Left lung (tissue), 4 donors: ENCODE measurements at regions not wholly inside any gene's neighbourhood (a gene's known extent, or its start where the extent isn't known, plus 50 kb on each side); places are given as distances from the start of the nearest gene placed in this dataset.

Experiments used
- ATAC-seq: fragments of 200-7000 bp; cut with Tn5 transposase; one replicate; pipeline ENCODE4 v1.9.1; 2020; ENCODE audit warnings: moderate library complexity
- DNase-seq, 4 donors: peaks; one replicate each; pipeline ENCODE4 v3.0.0-alpha.2; 2013 to 2020
- H3K27ac ChIP-seq, 2 donors: fragments of 200-600 bp; sonication (generic) in 1 of 2; one replicate each; pipeline versions ENCODE4 v1.5.0 to v1.8.0; 2020 to 2021
- H3K27me3 ChIP-seq, 2 donors: fragments of 200-600 bp; sonication (generic) in 1 of 2; one replicate each; pipeline versions ENCODE4 v1.5.0 to v1.8.0; 2020 to 2021
- H3K36me3 ChIP-seq, 2 donors: fragments of 200-600 bp; sonication (generic) in 1 of 2; one replicate each; pipeline versions ENCODE4 v1.5.0 to v1.8.0; 2020 to 2021
- H3K4me1 ChIP-seq, 2 donors: fragments of 200-600 bp; one replicate each; pipeline ENCODE4 v1.8.0; 2021
- H3K4me3 ChIP-seq, 2 donors: fragments of 200-600 bp; sonication (generic) in 1 of 2; one replicate each; pipeline versions ENCODE4 v1.5.0 to v1.8.0; 2020 to 2021; ENCODE audit warnings: mild to moderate bottlenecking in 1 of 2
- H3K9me3 ChIP-seq, 2 donors: fragments of 200-600 bp; sonication (generic) in 1 of 2; one replicate each; pipeline versions ENCODE4 v1.5.0 to v1.8.0; 2020 to 2021
- intact Hi-C, 2 donors: fragments of 100-400 bp; cut with DNase I; formaldehyde crosslinking; loops; one replicate each; pipeline versions ENCODE4 v1.11.2 to v1.14.2; 2022
- TF ChIP-seq, protein P1 (sequence below), 2 donors: fragments of 200-600 bp; sonication (generic) in 1 of 2; IDR thresholded peaks; one replicate each; pipeline versions ENCODE4 v1.5.0 to v1.8.0; 2021; ENCODE audit warnings: antibody characterized with exemption in 2 of 2
- donor health status: DM: no; HTN: yes; CAD: no.
- donor health status: DM: no; HTN: no; CAD: no.

DNA sequence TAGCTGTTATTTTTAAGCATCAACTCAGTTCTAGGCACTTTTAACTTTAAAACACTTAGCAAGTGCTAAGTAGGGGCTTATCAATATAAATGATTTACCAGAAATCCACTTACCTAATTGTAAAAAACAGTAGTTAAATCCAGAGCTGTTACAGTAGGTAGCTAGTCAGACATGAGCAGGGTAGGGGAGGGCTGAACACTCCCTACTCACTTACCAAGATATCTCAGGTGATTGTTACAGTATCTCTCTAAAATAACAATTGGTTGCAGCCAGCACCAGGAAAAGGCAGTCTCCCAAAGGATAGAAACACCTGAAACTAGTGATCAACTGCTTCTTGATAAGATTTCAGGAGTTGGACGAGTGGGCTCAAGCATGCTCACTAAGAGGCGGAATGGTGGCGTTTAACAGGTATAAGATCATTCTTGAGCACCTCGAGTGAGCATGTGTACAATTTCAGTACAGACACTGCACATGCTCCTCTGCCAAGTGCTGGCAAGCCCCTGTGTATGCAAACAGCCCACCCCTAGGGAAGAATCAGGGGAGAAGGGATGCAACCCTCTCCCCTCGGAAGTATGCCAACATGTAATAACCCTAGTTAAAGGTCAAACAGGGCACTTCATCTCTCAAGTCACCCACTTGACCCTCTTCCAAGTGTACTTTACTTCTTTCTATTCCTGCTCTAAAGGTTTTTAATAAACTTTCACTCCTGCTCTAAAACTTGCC is 1113.6 kb upstream of the SEL1L start:
- Histone ChIP-seq H3K27ac (no peak overlapping the region), H3K4me3 (no peak overlapping the region), H3K36me3 (no peaks in the 10 kb centered on the region), H3K27me3 (no peaks in the 10 kb centered on the region), H3K4me1 (no peaks in the 10 kb centered on the region), H3K9me3 (no peaks in the 10 kb centered on the region)
- peak; percentile 89 for ATAC-seq
- TF ChIP-seq, protein P1, sequence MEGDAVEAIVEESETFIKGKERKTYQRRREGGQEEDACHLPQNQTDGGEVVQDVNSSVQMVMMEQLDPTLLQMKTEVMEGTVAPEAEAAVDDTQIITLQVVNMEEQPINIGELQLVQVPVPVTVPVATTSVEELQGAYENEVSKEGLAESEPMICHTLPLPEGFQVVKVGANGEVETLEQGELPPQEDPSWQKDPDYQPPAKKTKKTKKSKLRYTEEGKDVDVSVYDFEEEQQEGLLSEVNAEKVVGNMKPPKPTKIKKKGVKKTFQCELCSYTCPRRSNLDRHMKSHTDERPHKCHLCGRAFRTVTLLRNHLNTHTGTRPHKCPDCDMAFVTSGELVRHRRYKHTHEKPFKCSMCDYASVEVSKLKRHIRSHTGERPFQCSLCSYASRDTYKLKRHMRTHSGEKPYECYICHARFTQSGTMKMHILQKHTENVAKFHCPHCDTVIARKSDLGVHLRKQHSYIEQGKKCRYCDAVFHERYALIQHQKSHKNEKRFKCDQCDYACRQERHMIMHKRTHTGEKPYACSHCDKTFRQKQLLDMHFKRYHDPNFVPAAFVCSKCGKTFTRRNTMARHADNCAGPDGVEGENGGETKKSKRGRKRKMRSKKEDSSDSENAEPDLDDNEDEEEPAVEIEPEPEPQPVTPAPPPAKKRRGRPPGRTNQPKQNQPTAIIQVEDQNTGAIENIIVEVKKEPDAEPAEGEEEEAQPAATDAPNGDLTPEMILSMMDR (IDR thresholded peaks at IDR 0.05): no peak
- peak in 2 of 4 donors; percentile 32 to 45 for DNase-seq
- intact Hi-C loops: no loop called here

DNA sequence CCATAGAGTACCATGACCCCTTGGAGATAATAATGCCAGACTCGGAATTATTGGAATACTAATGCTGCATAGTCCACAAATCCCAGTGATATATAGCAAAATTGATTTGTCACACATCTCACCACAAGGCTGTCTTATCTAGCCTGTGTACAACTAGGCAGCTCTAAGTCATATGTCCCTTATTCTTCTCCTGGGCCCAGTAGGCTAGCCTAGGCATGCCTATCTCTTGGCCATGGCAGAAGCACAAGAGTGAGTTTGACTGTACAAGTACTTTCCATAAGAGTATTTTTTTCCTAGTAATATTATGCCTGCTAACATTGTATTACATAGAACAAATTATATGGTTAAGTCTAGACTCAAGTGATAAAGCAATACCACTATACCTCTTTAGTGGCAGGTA is 1122.1 kb upstream of the SEL1L start:
- intact Hi-C loops: no loop called here
- H3K27ac ChIP-seq: no peak overlapping the region
- no peak overlapping the region for H3K4me3 ChIP-seq
- no peak for ATAC-seq
- DNase-seq: no peak
- TF ChIP-seq, protein P1 (IDR thresholded peaks at IDR 0.05): no peak
- no peaks in the 10 kb centered on the region for H3K36me3 ChIP-seq
- H3K9me3 ChIP-seq: no peaks in the 10 kb centered on the region
- H3K27me3 ChIP-seq: no peaks in the 10 kb centered on the region
- H3K4me1 ChIP-seq: no peaks in the 10 kb centered on the region

DNA sequence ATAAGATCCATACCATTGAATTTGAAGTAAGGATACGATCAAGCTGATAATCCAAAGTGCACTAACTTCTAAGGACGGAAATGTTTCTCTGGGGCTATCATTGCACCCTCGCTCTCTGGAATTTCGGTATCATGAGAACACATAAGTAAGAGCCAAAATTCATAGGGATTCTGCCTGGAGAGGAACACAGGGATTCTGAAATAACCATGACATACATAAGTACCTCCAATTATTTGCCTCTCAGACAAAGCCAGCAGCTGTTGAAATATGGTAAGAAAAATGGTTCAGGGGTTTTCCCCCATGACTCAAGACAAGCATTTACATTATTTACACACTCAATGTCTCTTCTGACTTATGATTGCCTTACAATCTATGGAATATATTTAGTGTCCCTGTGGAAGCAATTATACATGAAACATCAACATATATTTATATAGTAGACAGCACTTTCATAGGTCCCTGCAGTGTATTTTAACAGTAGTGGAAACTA is 1123.6 kb upstream of the SEL1L start:
- Histone ChIP-seq H3K36me3 (no peaks in the 10 kb centered on the region), H3K27me3 (no peaks in the 10 kb centered on the region), H3K4me1 (no peaks in the 10 kb centered on the region), H3K27ac (no peak overlapping the region), H3K4me3 (no peak overlapping the region), H3K9me3 (no peaks in the 10 kb centered on the region)
- intact Hi-C loops: no loop called here
- no peak for DNase-seq
- TF ChIP-seq, protein P1 (IDR thresholded peaks at IDR 0.05): no peak
- ATAC-seq: no peak

DNA sequence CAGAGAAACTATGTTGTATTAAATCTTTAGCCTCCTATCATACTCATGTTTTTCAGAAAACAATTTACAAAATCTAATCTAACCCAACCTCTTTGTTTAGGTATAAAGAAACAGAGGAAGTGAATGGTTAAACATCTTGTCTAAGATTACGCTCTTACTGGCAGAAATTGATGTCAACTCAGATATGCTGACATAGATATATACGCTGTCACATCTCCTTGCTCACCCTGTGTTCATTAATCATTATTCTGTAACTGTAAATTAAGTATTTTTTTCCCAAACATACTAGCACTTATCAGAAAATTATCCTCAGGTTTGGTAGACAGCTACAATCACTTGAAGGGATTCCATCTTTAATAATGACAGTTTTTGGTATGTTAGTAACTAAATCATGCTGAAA is 1127.6 kb upstream of the SEL1L start:
- no peak overlapping the region for H3K4me3 ChIP-seq
- no peak overlapping the region for H3K27ac ChIP-seq
- no peaks in the 10 kb centered on the region for H3K36me3 ChIP-seq
- H3K4me1 ChIP-seq: no peaks in the 10 kb centered on the region
- DNase-seq (no peak), ATAC-seq (no peak)
- TF ChIP-seq, protein P1 (IDR thresholded peaks at IDR 0.05): no peak
- H3K27me3 ChIP-seq: no peaks in the 10 kb centered on the region
- intact Hi-C loops: no loop called here
- H3K9me3 ChIP-seq: no peaks in the 10 kb centered on the region

DNA sequence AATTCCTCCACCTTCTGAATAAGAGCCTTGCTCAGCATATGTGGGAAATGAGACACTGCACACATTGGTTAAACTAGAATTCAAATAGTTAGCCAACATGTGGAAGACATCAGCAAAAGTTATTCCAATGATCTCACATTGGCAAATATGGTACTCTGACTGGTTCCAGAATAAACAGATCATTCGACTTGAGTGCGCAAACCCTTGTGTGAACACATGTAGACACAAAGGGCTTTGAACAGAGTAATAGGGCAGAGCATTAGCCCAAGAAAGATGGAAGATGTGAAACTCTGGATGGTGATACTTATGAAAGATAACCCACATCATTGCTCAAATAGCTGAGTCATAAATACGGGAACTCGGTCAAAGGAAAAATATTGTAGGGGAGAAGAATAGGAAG is 1133.4 kb upstream of the SEL1L start:
- H3K36me3 ChIP-seq: no peaks in the 10 kb centered on the region
- DNase-seq (no peak), ATAC-seq (no peak)
- H3K27me3 ChIP-seq: no peaks in the 10 kb centered on the region
- TF ChIP-seq, protein P1 (IDR thresholded peaks at IDR 0.05): no peak
- intact Hi-C loops: no loop called here
- H3K27ac ChIP-seq: no peak overlapping the region
- H3K4me3 ChIP-seq: no peak overlapping the region
- H3K9me3 ChIP-seq: no peaks in the 10 kb centered on the region
- no peaks in the 10 kb centered on the region for H3K4me1 ChIP-seq
